ENCODE measurements at regions not wholly inside any gene's neighbourhood (a gene's known extent, or its start where the extent isn't known, plus 50 kb on each side); places are given as distances from the start of the nearest gene placed in this dataset.
A peak's percentile ranks its signal among the peaks of the same experiment; 100 is the strongest.

DNA sequence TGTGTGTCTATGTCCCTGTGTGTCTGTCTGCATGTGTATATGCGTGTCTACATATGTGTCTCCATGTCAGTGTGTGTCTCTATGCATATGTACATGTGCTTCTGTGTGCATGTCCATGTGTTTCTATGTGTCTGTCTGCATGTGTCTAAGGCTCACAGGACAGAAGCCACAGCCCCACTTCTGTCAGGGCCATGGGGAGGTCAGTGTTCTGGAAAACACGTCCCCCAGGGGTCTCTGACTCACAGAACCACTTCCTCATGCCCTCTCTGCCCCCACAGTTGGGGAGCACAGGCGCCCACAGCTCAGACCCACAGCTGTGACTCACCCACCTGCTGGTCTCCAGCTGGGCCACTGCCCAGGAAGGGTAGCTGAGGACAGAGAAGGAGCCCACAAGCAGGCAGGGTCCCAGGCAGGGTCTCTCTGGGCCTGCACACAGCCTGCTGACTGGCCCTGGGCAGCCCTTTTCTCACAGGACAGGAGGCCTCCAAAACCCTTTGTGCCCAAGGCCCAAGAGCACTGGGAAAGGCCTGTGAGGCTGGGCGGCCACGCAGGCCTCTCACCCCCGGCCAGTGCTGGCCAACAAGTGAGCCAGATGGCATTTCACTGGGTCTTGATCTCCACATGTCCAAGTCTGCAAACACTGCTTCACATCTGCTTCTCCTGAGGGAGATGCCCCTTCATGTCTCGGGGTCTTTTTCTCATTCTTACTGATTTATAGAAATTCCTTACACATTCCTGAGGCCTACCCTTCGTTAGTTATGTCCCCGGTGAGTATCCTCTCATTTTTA, 102.9 kb upstream of the FAM20C start:
- peak overlapping the region; percentile 2 for H3K27ac Mint-ChIP-seq (ENCODE audit: unreplicated experiment)
- TF ChIP-seq, protein P1, sequence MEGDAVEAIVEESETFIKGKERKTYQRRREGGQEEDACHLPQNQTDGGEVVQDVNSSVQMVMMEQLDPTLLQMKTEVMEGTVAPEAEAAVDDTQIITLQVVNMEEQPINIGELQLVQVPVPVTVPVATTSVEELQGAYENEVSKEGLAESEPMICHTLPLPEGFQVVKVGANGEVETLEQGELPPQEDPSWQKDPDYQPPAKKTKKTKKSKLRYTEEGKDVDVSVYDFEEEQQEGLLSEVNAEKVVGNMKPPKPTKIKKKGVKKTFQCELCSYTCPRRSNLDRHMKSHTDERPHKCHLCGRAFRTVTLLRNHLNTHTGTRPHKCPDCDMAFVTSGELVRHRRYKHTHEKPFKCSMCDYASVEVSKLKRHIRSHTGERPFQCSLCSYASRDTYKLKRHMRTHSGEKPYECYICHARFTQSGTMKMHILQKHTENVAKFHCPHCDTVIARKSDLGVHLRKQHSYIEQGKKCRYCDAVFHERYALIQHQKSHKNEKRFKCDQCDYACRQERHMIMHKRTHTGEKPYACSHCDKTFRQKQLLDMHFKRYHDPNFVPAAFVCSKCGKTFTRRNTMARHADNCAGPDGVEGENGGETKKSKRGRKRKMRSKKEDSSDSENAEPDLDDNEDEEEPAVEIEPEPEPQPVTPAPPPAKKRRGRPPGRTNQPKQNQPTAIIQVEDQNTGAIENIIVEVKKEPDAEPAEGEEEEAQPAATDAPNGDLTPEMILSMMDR (IDR thresholded peaks at IDR 0.05; ENCODE audit: unreplicated experiment): no peak
- H3K4me1 Mint-ChIP-seq (ENCODE audit: unreplicated experiment): peaks cover 15% of the 10 kb centered on the region
- peaks cover 9% of the 10 kb centered on the region for H3K36me3 Mint-ChIP-seq (ENCODE audit: low read depth, unreplicated experiment)
- DNase-seq (ENCODE audit: low spot score): no peak
- no peaks in the 10 kb centered on the region for H3K9me3 Mint-ChIP-seq (ENCODE audit: unreplicated experiment)
- no peak overlapping the region for H3K4me3 Mint-ChIP-seq (ENCODE audit: unreplicated experiment)
- peaks cover 19% of the 10 kb centered on the region for H3K27me3 Mint-ChIP-seq (ENCODE audit: unreplicated experiment)

DNA sequence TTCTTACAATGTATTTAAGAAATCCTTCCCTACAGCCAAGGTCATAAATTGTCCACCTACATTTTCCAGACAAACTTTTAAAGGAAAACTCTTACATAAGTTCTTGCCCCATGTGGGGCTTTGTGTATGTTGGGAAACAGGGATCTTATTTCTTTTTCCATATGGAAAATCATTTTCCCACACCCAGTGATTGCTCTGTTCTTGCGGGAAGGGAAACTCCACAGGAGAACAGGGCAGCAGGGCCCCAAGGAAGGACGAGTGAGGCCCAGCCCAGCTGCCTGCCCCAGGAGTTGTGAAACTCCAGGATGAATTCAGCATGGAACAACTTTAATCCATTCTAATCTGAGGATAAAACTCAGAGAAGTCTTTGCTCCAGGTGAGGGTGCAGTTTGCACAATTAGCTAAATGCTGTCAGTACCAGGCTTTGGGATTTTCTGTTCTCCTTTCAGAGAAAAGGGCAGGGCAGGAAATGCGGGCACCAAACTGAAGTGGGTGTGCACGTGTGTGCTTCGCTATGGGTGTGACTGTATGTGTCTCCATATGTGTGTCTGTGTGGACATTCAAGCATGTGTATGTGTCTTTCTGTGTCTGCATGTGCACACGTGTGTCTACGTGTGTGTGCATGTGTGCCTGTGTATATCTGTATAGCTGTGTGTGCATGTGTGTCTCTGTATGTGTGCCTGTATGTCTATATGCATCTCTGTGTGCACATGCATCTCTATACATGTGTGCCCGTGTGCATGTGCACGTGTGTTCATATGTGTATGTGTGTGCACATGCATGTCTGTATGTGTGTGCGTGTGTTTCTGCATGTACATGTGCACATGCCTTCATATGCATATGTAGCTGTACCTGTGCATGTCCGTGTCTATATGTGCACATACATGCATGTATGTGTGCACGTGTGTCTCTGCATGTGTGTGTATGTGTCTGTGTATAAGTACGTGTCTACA, 102.0 kb upstream of the FAM20C start:
- H3K36me3 Mint-ChIP-seq (ENCODE audit: low read depth, unreplicated experiment): peaks cover 4% of the 10 kb centered on the region
- peaks cover 21% of the 10 kb centered on the region for H3K4me1 Mint-ChIP-seq (ENCODE audit: unreplicated experiment)
- peak overlapping the region; percentile 48 for H3K4me3 Mint-ChIP-seq (ENCODE audit: unreplicated experiment)
- H3K9me3 Mint-ChIP-seq (ENCODE audit: unreplicated experiment): no peaks in the 10 kb centered on the region
- no peak for DNase-seq (ENCODE audit: low spot score)
- TF ChIP-seq, protein P1 (IDR thresholded peaks at IDR 0.05; ENCODE audit: unreplicated experiment): no peak
- H3K27ac Mint-ChIP-seq (ENCODE audit: unreplicated experiment): peak overlapping the region; percentile 2
- H3K27me3 Mint-ChIP-seq (ENCODE audit: unreplicated experiment): peaks cover 13% of the 10 kb centered on the region

GRCh38 chr7:91396-92175, 100.8 kb upstream of the FAM20C start:
- Mint-ChIP-seq H3K4me3 (ENCODE audit: unreplicated experiment) (no peak overlapping the region), H3K27ac (ENCODE audit: unreplicated experiment) (no peak overlapping the region), H3K36me3 (ENCODE audit: low read depth, unreplicated experiment) (peaks cover 4% of the 10 kb centered on the region), H3K9me3 (ENCODE audit: unreplicated experiment) (no peaks in the 10 kb centered on the region), H3K4me1 (ENCODE audit: unreplicated experiment) (peaks cover 24% of the 10 kb centered on the region), H3K27me3 (ENCODE audit: unreplicated experiment) (peaks cover 7% of the 10 kb centered on the region)
- no peak for DNase-seq (ENCODE audit: low spot score)
- TF ChIP-seq, protein P1 (IDR thresholded peaks at IDR 0.05; ENCODE audit: unreplicated experiment): no peak

- Mint-ChIP-seq H3K27ac (ENCODE audit: unreplicated experiment) (no peak overlapping the region), H3K9me3 (ENCODE audit: unreplicated experiment) (no peaks in the 10 kb centered on the region), H3K27me3 (ENCODE audit: unreplicated experiment) (peaks cover 7% of the 10 kb centered on the region), H3K4me1 (ENCODE audit: unreplicated experiment) (peaks cover 24% of the 10 kb centered on the region), H3K4me3 (ENCODE audit: unreplicated experiment) (no peak overlapping the region), H3K36me3 (ENCODE audit: low read depth, unreplicated experiment) (peaks cover 4% of the 10 kb centered on the region)
- no peak for DNase-seq (ENCODE audit: low spot score)
- TF ChIP-seq, protein P1 (IDR thresholded peaks at IDR 0.05; ENCODE audit: unreplicated experiment): no peak
These were observed 100.1 kb upstream of the FAM20C start for GRCh38 chr7:92231-92674.

Measured in endothelial cell (in vitro differentiated cells).